ENCODE measurements at regions not wholly inside any gene's neighbourhood (a gene's known extent, or its start where the extent isn't known, plus 50 kb on each side); places are given as distances from the start of the nearest gene placed in this dataset.

DNA sequence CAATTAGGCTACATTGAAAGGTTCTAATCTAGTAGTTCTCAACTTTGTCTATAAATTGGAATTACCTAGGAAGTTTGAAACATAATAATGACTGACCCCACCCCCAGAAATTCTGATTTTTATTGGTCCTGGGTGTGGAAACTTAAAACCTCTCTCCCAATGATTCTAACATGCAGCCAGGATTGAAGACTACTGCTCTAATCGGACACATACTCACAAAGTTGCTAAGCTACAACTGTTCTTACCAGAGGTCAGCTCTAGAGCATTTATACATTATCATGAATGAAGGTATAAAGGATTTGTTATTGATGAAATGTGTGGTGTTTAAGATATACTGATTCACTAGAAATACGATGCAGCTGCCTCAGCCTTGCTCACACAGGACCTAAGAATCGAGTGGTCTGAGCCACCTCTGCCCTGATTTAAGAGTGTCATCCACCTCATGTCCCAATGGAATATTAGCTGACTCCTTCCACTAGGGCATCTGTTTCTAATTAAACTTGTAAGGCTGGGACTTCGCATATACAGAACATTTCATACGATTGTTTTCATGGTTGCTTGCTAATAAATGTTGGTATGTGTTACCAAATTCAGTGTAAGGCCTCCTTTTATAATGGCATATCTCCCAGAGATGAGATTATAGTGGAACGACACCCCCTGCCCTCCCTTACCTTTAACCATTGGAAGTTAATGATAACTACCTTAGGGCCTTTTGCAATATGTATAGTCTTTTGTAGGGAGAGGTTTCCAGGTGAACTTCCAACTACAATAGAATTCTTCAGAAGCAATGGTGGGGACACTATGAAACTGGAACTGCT, 410.8 kb upstream of the PDE3A start:
- no peak for DNase-seq (ENCODE audit: low read depth)

DNA sequence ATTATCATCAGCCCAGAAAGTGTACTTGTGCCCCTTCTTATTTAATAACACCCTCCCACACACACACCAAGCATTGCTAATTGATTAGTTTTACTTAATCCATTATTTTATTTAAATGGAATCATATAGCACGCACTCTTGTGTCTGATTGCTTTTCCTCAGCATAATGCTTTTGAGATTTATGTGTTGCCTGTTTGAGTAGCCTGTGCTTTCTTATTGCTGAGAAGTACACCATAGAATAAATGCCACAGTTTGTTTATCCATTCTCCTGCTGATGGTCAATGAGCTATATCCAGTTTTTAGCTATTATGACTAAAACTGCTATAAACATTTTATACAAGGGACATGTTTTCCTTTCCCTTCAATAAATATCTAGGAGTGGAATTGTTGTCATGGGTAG, 409.9 kb upstream of the PDE3A start:
- no peak for DNase-seq (ENCODE audit: low read depth)

DNA sequence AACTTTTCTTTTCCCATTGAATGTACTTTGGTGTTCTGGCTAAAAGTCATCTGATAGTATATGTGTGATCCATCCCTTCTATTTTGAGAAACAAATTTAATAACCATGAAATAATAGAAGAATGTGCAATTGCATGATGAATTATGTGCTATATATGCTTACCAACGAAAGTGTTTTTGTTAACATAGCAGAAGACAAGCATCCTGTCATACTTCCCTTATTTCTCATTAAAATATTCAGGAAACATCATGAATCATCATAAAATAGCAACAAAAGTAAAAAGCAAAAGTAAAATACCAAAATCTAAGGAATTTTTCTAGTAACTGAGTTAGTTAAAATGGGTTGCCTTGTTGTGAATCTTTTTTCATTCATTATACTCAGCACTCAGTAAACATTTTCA, 409.0 kb upstream of the PDE3A start:
- DNase-seq (ENCODE audit: low read depth), result no peak

DNA sequence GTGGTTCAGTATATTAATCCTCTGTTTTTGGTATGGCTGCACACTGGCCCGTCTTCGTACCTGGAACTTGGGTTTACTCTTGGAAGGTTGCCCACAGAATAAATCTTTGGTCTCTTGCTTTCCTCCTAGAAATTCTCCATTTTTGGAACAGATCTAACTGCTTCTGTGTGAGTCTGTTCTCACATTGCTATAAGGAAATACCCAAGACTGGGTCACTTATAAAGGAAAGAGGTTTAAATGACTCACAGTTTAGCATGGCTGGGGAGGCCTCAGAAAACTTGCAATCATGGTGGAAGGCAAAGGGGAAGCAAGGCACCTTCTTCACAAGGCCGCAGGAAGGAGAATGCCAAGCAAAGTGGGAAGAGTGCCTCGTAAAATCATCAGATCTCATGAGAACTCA, 407.8 kb upstream of the PDE3A start:
- DNase-seq (ENCODE audit: low read depth), result no peak

DNA sequence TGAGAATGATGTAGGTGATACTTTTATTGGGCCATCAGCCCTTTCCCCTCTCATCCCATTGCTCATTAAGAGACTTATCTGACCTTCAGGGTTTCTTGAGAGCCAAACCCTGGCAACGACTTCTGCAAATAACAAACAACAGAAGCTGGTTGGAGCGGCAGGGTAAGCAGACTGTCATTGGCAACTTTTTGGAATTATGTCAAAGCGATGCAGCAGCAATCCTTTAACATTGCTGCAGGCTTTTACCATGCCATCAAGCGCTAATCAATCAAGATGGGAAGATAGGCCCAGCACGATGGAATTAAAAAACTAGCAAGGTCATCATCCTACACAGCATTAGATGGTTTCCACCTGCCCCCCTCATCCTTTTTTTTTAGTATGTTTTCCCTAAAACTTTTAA, 406.1 kb upstream of the PDE3A start:
- DNase-seq (ENCODE audit: low read depth), result no peak

DNA sequence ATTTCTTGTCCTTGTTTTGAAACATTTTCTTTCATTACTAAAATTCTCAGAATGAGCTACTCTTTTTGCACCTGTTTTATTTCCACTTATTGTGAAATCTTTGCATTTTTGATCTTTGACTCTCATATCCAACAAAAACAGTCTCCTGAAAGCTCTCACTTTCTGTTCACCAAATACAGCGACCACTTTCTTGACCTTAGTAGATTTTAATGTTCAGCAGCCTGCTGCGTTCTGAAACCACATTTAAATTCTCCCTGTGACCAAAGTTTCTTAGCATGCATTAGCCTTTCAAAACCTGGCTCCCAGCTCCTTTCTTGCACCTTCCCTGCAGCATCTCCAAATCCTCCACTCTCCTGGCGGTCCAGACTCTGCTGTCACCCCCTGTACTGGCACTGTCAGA, 404.4 kb upstream of the PDE3A start:
- no peak for DNase-seq (ENCODE audit: low read depth)

DNA sequence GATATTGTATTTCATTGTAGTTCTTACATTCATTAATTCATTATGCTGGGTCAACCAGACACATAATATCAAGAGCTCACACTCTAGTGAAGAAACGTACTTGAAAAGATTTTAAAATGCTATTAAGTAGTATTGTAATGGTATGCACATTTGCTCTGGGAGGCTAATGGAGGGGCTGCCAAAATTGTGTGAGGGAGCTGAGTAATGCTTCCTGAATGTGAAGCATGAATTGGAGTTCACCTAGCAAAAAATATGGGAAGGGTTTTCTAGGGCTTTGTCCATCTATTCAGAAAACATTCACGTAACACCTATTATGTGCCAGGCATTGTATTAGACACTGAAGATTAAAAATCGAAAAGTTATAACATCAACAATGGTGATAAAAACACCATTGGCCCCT, 403.8 kb upstream of the PDE3A start:
- no peak for DNase-seq (ENCODE audit: low read depth)

DNA sequence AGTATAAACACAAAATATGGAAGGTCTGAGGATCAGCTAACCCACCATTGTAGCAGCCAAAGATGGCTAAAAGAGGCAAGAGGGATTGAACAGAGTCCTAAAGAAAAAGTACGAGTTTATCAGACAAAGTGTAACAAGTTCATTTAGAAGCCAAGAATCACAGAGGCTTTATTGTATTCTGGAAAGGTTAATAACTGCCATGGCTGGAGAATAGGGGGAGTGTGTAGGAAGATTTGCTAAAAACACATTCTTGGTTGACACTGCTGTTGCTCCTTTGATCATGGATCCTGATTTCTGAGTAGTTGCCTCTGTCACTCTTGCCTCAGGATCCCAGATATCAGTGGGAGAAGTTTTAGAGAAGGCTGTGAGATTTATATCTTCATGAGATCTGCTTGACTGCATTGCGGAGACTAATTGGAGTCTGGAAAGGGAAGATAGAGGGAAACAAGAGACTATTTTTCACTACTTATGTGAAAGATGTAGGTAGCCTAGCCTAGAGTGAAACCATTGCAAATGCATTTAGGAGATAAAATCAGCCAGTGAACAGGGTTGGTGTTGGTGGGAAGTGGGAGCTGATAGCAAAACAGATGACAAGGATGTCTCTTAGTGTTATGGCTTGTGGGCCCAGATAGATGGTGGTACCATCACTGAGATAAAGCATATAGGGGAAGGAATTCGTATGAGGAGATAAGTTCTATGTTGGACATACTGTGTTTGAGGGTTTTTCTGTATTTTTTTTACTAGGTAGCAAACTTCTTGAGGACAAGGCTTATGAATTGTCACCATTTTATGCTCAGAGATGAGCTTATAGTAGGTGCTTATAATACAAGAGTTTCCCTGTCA, 402.9 kb upstream of the PDE3A start:
- no peak for DNase-seq (ENCODE audit: low read depth)

DNA sequence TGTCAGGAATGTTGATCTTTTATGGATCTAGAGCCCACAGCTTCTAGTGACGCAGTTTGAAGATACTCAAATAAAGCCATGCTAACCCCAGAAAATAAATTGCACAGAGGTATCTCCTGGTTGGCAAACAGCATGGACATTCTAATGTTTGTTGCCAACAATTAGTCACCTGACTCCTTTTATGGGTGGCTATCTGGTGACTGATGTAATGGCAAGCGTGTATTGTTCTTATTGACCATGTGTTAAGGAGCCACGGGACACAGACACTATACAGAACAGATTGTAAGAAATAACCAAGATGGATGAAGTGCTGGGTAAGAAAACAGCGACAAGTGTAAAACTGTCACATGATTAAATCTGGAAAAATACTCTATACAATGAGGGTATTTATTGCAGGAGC, 401.3 kb upstream of the PDE3A start:
- DNase-seq (ENCODE audit: low read depth), result no peak

DNA sequence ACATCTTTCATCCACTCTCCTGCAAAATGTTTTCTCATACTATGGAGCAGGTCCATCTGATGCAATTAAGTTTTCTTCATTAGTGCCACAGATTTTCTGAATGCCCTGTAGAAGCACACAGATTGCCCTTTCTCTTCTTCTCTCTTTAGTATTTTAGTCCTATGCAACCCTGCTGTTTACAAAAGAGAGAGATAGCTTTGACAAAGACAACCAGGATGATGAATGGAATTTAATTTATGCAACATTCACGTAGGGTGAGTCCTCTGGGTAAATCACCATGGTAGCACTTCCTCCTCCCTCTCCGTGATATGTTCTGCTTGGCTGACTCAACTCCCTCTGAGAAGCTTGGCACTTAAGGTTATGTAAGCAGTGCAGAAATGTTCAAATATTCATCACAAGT, 400.9 kb upstream of the PDE3A start:
- no peak for DNase-seq (ENCODE audit: low read depth)

DNA sequence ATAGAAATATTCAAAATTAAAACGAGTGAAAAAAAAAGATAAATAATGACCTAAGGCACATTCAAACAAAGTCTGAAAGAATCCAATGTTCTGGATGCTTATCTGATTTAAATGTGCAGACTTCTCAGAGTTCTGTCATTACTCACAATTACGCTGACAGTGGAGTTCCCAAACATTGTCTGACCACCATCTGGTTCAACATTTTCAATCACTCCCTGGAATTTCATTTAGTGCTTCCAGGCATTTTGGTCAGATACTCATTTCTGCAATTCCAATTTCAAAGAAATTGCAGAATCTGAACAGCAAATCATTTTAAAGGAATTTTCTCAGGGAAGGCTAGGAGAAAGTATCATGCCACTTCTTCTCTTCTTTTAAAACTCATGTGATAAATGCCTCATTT, 398.2 kb upstream of the PDE3A start:
- DNase-seq (ENCODE audit: low read depth), result no peak

DNA sequence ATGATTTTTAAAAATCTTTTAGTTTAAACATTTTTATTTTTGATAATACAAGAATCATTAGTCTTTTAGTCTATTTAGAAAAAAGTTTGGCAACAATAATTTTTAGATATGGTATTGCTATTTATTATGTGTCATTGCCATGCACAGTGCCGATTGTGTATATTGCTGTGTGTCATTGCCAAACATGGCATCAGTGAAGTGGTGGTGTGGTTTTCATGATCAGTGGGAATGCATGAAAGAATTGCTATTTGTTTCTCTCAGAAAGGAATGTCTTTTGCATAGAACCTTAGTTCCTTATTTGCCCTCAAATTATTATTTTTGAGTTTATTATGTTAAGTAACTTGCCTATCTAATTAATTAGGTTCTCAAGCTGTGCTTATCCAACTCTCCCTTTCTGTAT, 397.5 kb upstream of the PDE3A start:
- DNase-seq (ENCODE audit: low read depth), result no peak

DNA sequence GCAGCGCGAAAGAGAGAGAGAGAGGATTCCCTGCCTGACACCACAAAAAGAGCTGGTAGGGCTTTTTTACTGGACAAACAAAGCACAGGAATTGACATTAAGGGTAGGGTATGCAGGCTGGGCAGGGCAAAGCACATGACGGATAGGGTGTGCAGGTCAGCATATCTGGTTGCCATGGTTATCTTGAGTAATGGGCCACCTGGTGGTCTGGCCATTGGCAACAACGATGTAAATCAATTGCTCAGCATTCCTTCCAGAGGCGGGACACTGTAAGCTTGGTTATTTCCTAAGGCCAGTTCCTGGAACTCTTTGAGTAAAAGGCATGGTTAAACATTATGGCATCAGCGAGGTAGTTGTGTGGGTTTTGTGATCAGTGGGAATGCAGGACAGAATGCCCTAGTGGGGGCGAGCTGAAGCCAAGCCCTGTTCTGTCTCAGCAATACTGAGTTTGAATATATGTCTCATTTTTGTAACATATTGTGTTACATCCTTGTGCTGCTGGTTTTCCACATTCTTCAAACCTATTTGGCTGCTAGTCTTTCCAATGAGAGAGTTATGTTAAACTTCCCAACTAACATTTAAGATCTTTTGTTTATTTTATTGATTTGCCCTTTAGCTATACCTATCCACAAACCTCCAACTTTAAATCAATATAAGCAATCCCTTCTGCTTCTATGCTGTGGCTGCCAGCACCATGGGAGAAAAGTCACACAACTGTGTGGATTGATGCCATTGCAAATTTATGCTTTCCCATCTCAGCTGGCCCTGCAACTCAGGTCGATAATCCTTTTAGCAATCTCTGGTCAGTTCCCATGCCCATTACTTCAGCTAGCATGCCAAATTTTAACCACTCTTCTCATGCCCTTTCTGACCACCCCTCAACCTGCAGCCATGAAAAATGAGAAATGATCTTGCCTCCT, 396.7 kb upstream of the PDE3A start:
- DNase-seq (ENCODE audit: low read depth), result no peak

DNA sequence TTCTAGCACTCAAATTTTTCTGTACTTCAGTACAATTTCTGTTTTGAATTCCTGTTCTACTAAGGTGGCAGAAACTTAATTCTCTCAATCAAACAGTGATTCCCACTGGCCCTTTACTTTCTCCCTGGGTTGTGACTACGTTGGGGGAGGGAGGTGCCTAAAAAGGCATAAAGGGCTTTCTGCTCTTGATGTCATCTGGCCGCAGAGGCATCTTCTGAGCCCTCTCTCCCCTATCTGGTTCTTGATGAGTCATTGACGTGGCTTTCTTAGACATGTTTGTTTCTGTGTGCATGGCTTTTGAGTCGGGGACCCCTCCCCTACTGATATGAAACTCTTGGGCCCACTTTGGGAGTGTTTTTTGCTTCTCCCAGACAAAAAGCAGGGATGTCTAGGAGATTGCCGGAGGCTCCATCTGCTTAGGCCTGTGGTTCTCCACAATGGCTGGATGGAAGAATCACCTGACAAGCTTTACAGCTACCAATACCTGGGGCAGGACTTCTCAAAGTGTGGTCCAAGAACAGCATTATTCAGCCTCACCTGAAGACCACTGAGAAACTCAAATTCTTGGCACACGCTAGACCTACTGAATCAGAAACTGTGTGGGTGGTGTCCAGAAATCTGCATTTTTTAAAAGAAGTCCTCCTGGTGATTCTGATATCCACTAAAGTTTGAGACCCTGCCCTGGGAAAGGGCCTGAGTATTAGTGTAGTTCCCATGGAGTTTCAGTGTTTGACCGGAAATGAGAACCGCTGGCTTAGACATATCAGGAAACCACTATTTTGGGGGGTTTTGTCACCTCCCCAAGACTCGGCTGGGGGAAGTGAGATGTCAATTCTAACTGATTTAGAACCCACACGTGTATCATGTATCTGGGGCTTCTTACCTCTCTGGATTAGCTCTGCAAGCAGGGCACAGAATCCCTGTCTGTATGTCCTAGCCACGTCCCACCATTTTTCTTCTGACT, 395.7 kb upstream of the PDE3A start:
- peak; percentile 2 for DNase-seq (ENCODE audit: low read depth)

DNA sequence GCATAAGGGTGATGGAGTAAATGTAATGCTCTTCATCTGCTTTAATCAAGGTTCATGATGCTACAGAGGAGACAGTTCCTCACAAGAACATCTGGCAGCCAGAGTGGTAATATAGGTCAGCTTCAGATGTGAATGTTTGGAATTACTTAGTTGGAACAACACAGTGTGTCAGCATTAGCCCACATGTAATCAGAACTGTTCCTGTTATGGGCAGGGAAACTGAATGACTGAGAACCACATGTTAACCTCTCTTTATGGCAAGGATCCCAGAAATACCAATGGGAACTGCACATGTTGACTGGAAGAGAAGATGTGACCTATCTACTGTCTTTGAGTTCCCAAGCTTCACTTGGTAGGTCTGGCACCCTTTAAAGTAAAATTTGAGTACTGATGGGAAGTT, 390.1 kb upstream of the PDE3A start:
- DNase-seq (ENCODE audit: low read depth), result no peak

DNA sequence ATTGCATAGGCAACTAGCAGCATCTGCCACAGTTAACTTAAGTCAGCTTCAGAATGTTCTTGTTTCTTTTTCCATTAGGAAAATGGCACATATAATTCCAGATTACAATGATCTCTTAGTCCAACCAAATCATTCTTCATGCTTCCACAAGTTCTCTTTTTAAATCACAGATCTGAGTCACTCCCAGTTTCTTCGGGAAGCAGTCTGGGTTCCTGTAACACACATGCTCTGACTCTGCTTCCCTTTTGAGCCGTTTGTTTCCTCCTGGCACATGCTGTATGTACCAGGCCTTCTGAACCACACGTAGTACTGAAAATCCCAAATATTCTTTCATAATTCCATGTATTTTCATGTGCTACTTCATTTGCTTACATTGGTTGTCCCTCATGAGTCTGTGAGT, 388.8 kb upstream of the PDE3A start:
- DNase-seq (ENCODE audit: low read depth), result no peak

DNA sequence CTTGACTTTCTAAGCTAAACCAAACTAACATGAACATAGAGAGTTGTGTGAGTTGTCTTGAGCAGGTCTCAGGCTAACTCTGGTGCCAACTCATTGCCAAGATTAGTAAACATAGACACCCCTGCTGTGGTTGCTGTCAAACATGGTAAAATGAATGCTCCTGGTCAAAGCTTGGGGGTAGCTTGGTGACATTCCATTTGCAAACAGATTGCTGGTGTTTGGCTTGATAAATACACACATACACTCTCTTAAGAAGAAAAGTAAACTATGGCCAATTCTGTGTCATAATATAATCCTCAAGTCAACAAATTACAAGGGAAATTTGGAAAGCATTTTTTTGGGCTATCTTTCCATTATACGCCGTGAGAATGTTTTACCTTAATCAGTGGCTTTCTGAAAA, 386.4 kb upstream of the PDE3A start:
- no peak for DNase-seq (ENCODE audit: low read depth)

DNA sequence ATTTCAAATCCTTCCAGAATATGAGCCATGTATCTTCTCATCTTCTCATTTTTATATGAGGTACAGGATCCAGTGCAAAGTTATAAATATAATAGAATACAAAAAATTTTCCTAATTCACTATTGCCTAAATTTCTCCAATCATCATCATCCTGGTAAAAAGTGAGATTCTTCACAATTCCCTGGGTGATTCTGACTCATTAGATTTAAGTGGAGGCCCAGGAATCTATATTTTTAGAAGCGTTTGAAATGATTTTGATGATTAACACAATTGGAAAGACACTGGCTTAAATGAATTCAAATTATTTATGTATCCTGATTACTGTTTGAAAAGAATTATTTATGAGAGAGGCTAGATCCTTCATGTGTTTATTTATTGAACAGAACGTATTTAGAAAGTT, 380.3 kb upstream of the PDE3A start:
- no peak for DNase-seq (ENCODE audit: low read depth)

DNA sequence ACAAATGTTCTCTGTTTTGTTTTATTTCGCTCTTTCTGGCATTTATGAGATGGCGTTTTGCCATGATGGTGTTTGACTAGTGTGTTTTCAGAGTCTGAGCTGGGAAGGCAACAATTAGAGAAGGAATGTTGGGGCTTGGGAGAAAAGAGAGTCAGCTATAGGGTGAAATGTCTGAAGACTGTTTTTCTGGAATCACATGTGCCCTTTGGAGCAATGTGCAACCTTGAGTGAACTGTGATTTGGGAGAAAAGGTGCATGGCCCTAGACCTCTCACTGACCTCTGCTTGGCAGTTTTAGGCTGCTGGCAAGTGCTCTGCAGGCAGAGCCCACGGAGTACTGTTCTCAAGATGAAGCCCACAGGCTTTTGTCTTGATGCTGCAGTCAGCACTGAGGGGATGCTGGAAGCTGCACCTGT, 379.9 kb upstream of the PDE3A start:
- DNase-seq (ENCODE audit: low read depth), result no peak

DNA sequence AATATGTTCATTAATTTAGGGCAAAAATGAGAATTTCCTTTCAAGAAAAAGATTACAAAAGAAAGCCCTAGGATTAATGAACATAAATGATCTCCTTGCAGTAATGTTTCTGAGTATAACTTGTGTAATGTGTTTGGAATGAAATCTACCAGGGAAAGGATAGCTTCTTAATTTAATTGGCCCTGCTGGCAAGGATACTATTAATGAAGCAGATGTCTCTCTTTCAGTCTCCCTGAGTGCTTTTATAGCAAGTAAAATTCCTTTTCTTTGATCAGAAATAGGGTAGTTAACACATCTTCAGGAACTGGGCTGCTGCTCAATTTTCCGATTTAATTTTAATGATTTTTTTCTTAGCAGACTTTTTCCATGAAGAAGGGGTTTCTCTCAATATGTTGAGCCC, 379.4 kb upstream of the PDE3A start:
- no peak for DNase-seq (ENCODE audit: low read depth)

DNA sequence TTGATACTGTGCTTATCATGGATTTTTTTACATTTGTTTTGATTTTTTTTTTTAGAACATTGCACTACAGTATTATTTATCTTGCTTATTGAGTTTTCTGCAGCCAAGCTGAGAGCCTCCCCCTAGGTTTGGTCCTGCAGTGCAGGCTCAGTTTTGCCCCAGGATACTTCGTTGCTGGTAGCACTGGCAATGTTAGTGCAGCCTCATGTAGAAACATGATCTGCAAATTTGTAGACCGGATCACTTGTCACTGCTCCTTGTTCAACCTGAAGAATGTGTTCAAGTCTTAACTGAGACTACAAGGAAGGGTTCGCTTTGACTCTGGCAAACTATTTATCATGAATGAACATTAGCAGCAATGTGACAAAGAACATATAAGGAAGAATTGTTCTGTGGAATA, 377.2 kb upstream of the PDE3A start:
- DNase-seq (ENCODE audit: low read depth), result no peak
